GM06990 (cell line): ENCODE measurements at regions not wholly inside any gene's neighbourhood (a gene's known extent, or its start where the extent isn't known, plus 50 kb on each side); places are given as distances from the start of the nearest gene placed in this dataset.

Experiments used
- DNase-seq: peaks from one replicate; pipeline ENCODE4 v3.0.0-alpha.2; 2011; ENCODE audit not compliant: insufficient read length; ENCODE audit errors: extremely low read depth
- H3K27me3 ChIP-seq: replicated peaks from 2 replicates; pipeline ENCODE4 v1.6.0; 2011; ENCODE audit warnings: low read length; ENCODE audit not compliant: control insufficient read depth, insufficient read depth
- H3K36me3 ChIP-seq: 2 replicates; pipeline ENCODE4 v1.5.1; 2011; ENCODE audit warnings: low read length; ENCODE audit not compliant: control insufficient read depth, insufficient read depth
- H3K4me3 ChIP-seq: replicated peaks from 2 replicates; pipeline ENCODE4 v1.5.1; 2011; ENCODE audit warnings: low read depth, mild to moderate bottlenecking, control low read depth, low read length
- CTCF ChIP-seq: IDR thresholded peaks from 2 replicates; pipeline ENCODE4 v1.5.1; 2011; ENCODE audit warnings: low read length, control low read depth, mild to moderate bottlenecking, inconsistent platforms; ENCODE audit not compliant: insufficient read depth, poor library complexity, severe bottlenecking

DNA sequence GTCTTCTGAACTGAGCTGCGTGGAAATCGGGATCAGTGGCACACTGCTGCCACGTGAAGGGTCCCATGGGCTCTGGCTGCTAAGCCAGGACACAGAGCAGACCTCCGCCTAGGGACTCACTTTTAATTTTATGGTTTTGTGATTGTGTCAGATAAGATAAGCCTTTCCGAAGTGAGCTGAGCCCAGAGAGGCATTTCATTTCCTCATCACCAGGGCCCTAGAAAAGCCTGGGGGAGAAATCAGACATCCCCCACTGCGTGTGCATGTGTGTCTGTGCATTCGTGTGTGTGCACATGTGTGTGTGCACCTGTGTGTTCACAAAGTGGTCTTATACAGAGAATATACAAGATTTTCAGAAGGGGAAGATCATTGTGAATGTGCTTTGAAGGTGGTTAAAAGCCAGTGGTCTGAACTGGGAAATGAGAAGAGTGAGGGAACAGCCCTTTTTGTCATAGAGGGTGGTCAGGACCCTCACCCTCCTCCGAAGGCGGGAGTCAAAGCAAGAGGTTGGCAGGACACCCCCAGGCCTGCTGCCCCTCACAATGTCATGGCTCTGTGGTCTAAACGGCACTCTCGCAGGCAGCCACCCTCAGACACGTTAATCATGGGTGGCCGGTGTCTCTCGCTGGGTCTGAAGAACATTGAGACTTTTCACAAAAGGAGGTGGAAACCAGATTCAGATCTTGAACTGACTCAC lies 176.1 kb upstream of the PFKP start:
- DNase-seq = no peak
- Histone ChIP-seq H3K27me3 (no peaks in the 10 kb centered on the region; the same call in 1 of the 2 replicates), H3K36me3 (no peaks in the 10 kb centered on the region), H3K4me3 (no peak overlapping the region)
- TF ChIP-seq CTCF = no peak

DNA sequence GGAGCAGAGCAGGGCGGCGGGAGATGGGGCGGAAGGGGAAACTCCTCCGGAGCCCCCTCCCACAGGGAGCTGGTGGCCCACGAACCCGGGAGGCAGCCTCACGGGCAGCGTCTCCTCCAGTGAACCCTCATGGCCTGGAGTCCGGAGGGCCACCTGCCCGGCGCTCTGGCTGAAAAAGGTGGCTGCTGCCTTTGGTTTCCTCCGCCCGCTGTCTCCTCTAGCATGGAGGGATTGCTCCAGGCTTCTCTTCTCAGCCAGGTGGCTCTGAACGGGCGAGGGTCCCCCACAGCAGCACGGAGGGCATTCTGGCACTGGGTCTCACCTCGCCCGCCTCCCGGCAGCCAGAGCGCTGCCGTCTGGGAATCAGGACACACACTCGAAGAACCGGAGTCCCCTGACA lies 177.3 kb upstream of the PFKP start:
- H3K36me3 ChIP-seq = no peaks in the 10 kb centered on the region
- TF ChIP-seq CTCF = no peak
- H3K27me3 ChIP-seq = no peaks in the 10 kb centered on the region; the same call in 1 of the 2 replicates
- no peak for DNase-seq
- no peak overlapping the region for H3K4me3 ChIP-seq

- Histone ChIP-seq H3K4me3 (no peak overlapping the region), H3K27me3 (no peaks in the 10 kb centered on the region; the same call in 1 of the 2 replicates)
- DNase-seq = no peak
Observed at GRCh38 chr10:2888403-2889004, 178.8 kb upstream of the PFKP start.

GRCh38 chr10:2887391-2888070 lies 179.8 kb upstream of the PFKP start:
- no peak overlapping the region for H3K4me3 ChIP-seq
- no peaks in the 10 kb centered on the region; the same call in 1 of the 2 replicates for H3K27me3 ChIP-seq
- TF ChIP-seq CTCF = no peak

More at GRCh38 chr10:2888403-2889004, 178.8 kb upstream of the PFKP start:
- TF ChIP-seq CTCF = no peak
- no peaks in the 10 kb centered on the region for H3K36me3 ChIP-seq

GRCh38 chr10:2886662-2887061 lies 180.7 kb upstream of the PFKP start:
- H3K4me3 ChIP-seq = no peak overlapping the region
- no peaks in the 10 kb centered on the region; the same call in 1 of the 2 replicates for H3K27me3 ChIP-seq
- no peaks in the 10 kb centered on the region for H3K36me3 ChIP-seq
- no peak for TF ChIP-seq CTCF
- no peak for DNase-seq

More at GRCh38 chr10:2887391-2888070, 179.8 kb upstream of the PFKP start:
- no peak for DNase-seq
- no peaks in the 10 kb centered on the region for H3K36me3 ChIP-seq
